Trophoblast cell (in vitro differentiated cells and primary cell): ENCODE measurements at regions not wholly inside any gene's neighbourhood (a gene's known extent, or its start where the extent isn't known, plus 50 kb on each side); places are given as distances from the start of the nearest gene placed in this dataset.

ENCODE experiments used
- DNase-seq, 2 donors: peaks; one replicate each; pipeline ENCODE4 v3.0.0-alpha.2; 2016
- H2AFZ ChIP-seq: 2 replicates; pipeline ENCODE4 v1.6.1; 2013; ENCODE audit warnings: low read length, moderate library complexity, mild to moderate bottlenecking; ENCODE audit not compliant: insufficient read depth, poor library complexity
- H2AK5ac ChIP-seq: 2 replicates; pipeline ENCODE4 v1.6.1; 2013; ENCODE audit warnings: mild to moderate bottlenecking, low read length
- H2BK120ac ChIP-seq: 2 replicates; pipeline ENCODE4 v1.6.1; 2013; ENCODE audit warnings: low read length, mild to moderate bottlenecking, moderate library complexity; ENCODE audit not compliant: insufficient read depth, poor library complexity
- H2BK12ac ChIP-seq: 2 replicates; pipeline ENCODE4 v1.6.1; 2013; ENCODE audit warnings: mild to moderate bottlenecking, low read length, moderate library complexity
- H2BK5ac ChIP-seq: 2 replicates; pipeline ENCODE4 v1.6.1; 2013; ENCODE audit warnings: low read length, low read depth, moderate library complexity, mild to moderate bottlenecking; ENCODE audit not compliant: poor library complexity
- H3K14ac ChIP-seq: 2 replicates; pipeline ENCODE4 v1.6.1; 2013; ENCODE audit warnings: mild to moderate bottlenecking, low read length
- H3K18ac ChIP-seq: 2 replicates; pipeline ENCODE4 v1.6.1; 2013; ENCODE audit warnings: mild to moderate bottlenecking, low read length
- H3K23ac ChIP-seq: 2 replicates; pipeline ENCODE4 v1.6.1; 2013; ENCODE audit warnings: low read length
- H3K27ac ChIP-seq: 2 replicates; pipeline ENCODE4 v1.5.1; 2013; ENCODE audit warnings: low read depth, mild to moderate bottlenecking, inconsistent platforms, low read length, moderate library complexity
- H3K27me3 ChIP-seq: 2 replicates; pipeline ENCODE4 v1.6.1; 2013; ENCODE audit warnings: inconsistent platforms, mild to moderate bottlenecking, low read length, moderate library complexity; ENCODE audit not compliant: insufficient read depth
- H3K36me3 ChIP-seq, 2 experiments: 1 replicate in 1 of 2; 2 replicates in 1 of 2; pipeline ENCODE4 v1.6.1; 2013; ENCODE audit warnings: low read length in 2 of 2, mild to moderate bottlenecking in 2 of 2, moderate library complexity in 1 of 2; ENCODE audit not compliant: insufficient read depth in 2 of 2, control insufficient read depth in 1 of 2
- H3K4ac ChIP-seq: 2 replicates; pipeline ENCODE4 v1.6.1; 2013; ENCODE audit warnings: low read depth, mild to moderate bottlenecking, low read length, moderate library complexity
- H3K4me1 ChIP-seq, 2 experiments: 1 replicate in 1 of 2; 2 replicates in 1 of 2; pipeline ENCODE4 v1.6.1; 2013; ENCODE audit warnings: low read length in 2 of 2, mild to moderate bottlenecking in 2 of 2, moderate library complexity in 1 of 2; ENCODE audit not compliant: insufficient read depth in 2 of 2, control insufficient read depth in 1 of 2
- H3K4me2 ChIP-seq: 2 replicates; pipeline ENCODE4 v1.6.1; 2013; ENCODE audit warnings: inconsistent platforms, mild to moderate bottlenecking, low read length, moderate library complexity
- H3K4me3 ChIP-seq: 2 replicates; pipeline ENCODE4 v1.5.1; 2013; ENCODE audit warnings: mild to moderate bottlenecking, low read depth, low read length, inconsistent platforms
- H3K79me1 ChIP-seq: one replicate; pipeline ENCODE4 v1.6.1; 2013; ENCODE audit warnings: low read length
- H3K79me2 ChIP-seq: 2 replicates; pipeline ENCODE4 v1.6.1; 2013; ENCODE audit warnings: low read length, mild to moderate bottlenecking; ENCODE audit not compliant: control insufficient read depth, insufficient read depth, poor library complexity
- H3K9ac ChIP-seq: 2 replicates; pipeline ENCODE4 v1.6.1; 2013; ENCODE audit warnings: mild to moderate bottlenecking, low read length
- H3K9me3 ChIP-seq: 2 replicates; pipeline ENCODE4 v1.6.1; 2013; ENCODE audit warnings: low read depth, mild to moderate bottlenecking, control low read depth, inconsistent platforms, low read length; ENCODE audit not compliant: insufficient read depth
- H4K12ac ChIP-seq: 2 replicates; pipeline ENCODE4 v1.6.1; 2013; ENCODE audit warnings: low read depth, mild to moderate bottlenecking, low read length, moderate library complexity
- H4K8ac ChIP-seq: 2 replicates; pipeline ENCODE4 v1.6.1; 2013; ENCODE audit warnings: low read depth, mild to moderate bottlenecking, low read length, moderate library complexity
- H4K91ac ChIP-seq: one replicate; pipeline ENCODE4 v1.6.1; 2013; ENCODE audit warnings: low read depth, mild to moderate bottlenecking, low read length, moderate library complexity
- WGBS: extraction: QIAGEN DNeasy Blood & Tissue Kit; methylation state at CpG from one replicate; pipeline ENCODE4 v1.1.7; 2013; ENCODE audit warnings: missing lambda C conversion rate; ENCODE audit not compliant: insufficient read length, insufficient coverage; ENCODE audit errors: extremely low coverage; 5-methylcytosine and 5-hydroxymethylcytosine counted together

- H3K27me3 ChIP-seq = no peaks in the 10 kb centered on the region
- no peak overlapping the region for H3K18ac ChIP-seq
- H3K27ac ChIP-seq = no peak overlapping the region
- H2BK120ac ChIP-seq = no peak overlapping the region
- H3K4ac ChIP-seq = no peak overlapping the region
- no peak overlapping the region for H4K12ac ChIP-seq
- H3K9ac ChIP-seq = no peak overlapping the region
- peaks cover 2% of the 10 kb centered on the region for H3K9me3 ChIP-seq
- H3K23ac ChIP-seq = no peak overlapping the region
- H2BK5ac ChIP-seq = no peak overlapping the region
- no peak overlapping the region for H2BK12ac ChIP-seq
- no peak overlapping the region for H2AFZ ChIP-seq
- H4K8ac ChIP-seq = no peak overlapping the region
- no peaks in the 10 kb centered on the region for H3K79me2 ChIP-seq
- no peak overlapping the region for H3K4me2 ChIP-seq
- no peaks in the 10 kb centered on the region for H3K36me3 ChIP-seq
- no peak overlapping the region for H3K14ac ChIP-seq
- no peaks in the 10 kb centered on the region for H3K4me1 ChIP-seq
- H3K4me3 ChIP-seq = no peak overlapping the region
- no peak overlapping the region for H4K91ac ChIP-seq
- no CpG with 5 or more reads among the region's 1 CpG for WGBS
- H3K79me1 ChIP-seq = no peaks in the 10 kb centered on the region
- DNase-seq = no peak
- H2AK5ac ChIP-seq = no peak overlapping the region
Observed at GRCh38 chr7:16271355-16271915, 149.9 kb downstream of the CRPPA start.

- no peak for DNase-seq
- Histone ChIP-seq H3K18ac (no peak overlapping the region), H3K9ac (no peak overlapping the region), H3K36me3 (no peaks in the 10 kb centered on the region), H3K9me3 (peaks cover 2% of the 10 kb centered on the region), H3K79me1 (no peaks in the 10 kb centered on the region), H3K4me2 (no peak overlapping the region), H2AFZ (no peak overlapping the region), H3K79me2 (no peaks in the 10 kb centered on the region), H3K4me1 (no peaks in the 10 kb centered on the region), H3K23ac (no peak overlapping the region), H3K27ac (no peak overlapping the region), H3K27me3 (no peaks in the 10 kb centered on the region), H4K91ac (no peak overlapping the region), H4K8ac (no peak overlapping the region), H3K14ac (no peak overlapping the region), H3K4me3 (no peak overlapping the region), H2BK12ac (no peak overlapping the region), H4K12ac (no peak overlapping the region), H2BK5ac (no peak overlapping the region), H2AK5ac (no peak overlapping the region), H2BK120ac (no peak overlapping the region), H3K4ac (no peak overlapping the region)
- no CpG with 5 or more reads among the region's 4 CpGs for WGBS
Observed at GRCh38 chr7:16270844-16271243, 150.5 kb downstream of the CRPPA start.

- no peak overlapping the region for H4K12ac ChIP-seq
- no peak overlapping the region for H3K4me2 ChIP-seq
- H4K8ac ChIP-seq = no peak overlapping the region
- WGBS = no CpG with 5 or more reads among the region's 12 CpGs
- H4K91ac ChIP-seq = no peak overlapping the region
- H2AFZ ChIP-seq = no peak overlapping the region
- H3K18ac ChIP-seq = no peak overlapping the region
- no peaks in the 10 kb centered on the region for H3K79me1 ChIP-seq
- H2BK120ac ChIP-seq = no peak overlapping the region
- H3K27me3 ChIP-seq = no peaks in the 10 kb centered on the region
- H3K36me3 ChIP-seq = no peaks in the 10 kb centered on the region
- no peaks in the 10 kb centered on the region for H3K79me2 ChIP-seq
- no peak overlapping the region for H2BK12ac ChIP-seq
- peaks cover 2% of the 10 kb centered on the region for H3K9me3 ChIP-seq
- H3K4me3 ChIP-seq = no peak overlapping the region
- H2BK5ac ChIP-seq = no peak overlapping the region
- no peak overlapping the region for H3K14ac ChIP-seq
- DNase-seq = peak; percentile 60 to 69
- no peaks in the 10 kb centered on the region for H3K4me1 ChIP-seq
- no peak overlapping the region for H3K4ac ChIP-seq
- H3K9ac ChIP-seq = no peak overlapping the region
- H3K27ac ChIP-seq = no peak overlapping the region
- H2AK5ac ChIP-seq = no peak overlapping the region
- H3K23ac ChIP-seq = no peak overlapping the region
Observed at GRCh38 chr7:16268821-16269768, 152.2 kb downstream of the CRPPA start.

GRCh38 chr7:16267953-16268820 is 153.2 kb downstream of the CRPPA start:
- no peaks in the 10 kb centered on the region for H3K36me3 ChIP-seq
- no peak overlapping the region for H3K9ac ChIP-seq
- no peak overlapping the region for H3K23ac ChIP-seq
- no peak overlapping the region for H2AK5ac ChIP-seq
- H2BK5ac ChIP-seq = no peak overlapping the region
- no peak overlapping the region for H3K14ac ChIP-seq
- no peak overlapping the region for H4K91ac ChIP-seq
- H3K4ac ChIP-seq = no peak overlapping the region
- no peak overlapping the region for H3K4me3 ChIP-seq
- no peaks in the 10 kb centered on the region for H3K79me1 ChIP-seq
- H3K9me3 ChIP-seq = peaks cover under 1% of the 10 kb centered on the region
- no peaks in the 10 kb centered on the region for H3K4me1 ChIP-seq
- no CpG with 5 or more reads among the region's 5 CpGs for WGBS
- H2BK120ac ChIP-seq = no peak overlapping the region
- H3K27ac ChIP-seq = no peak overlapping the region
- H2BK12ac ChIP-seq = no peak overlapping the region
- no peak overlapping the region for H4K12ac ChIP-seq
- no peak overlapping the region for H3K4me2 ChIP-seq
- no peak for DNase-seq
- H3K18ac ChIP-seq = no peak overlapping the region
- H3K79me2 ChIP-seq = no peaks in the 10 kb centered on the region
- H4K8ac ChIP-seq = no peak overlapping the region
- H3K27me3 ChIP-seq = no peaks in the 10 kb centered on the region
- H2AFZ ChIP-seq = no peak overlapping the region
